ENCODE measurements at regions not wholly inside any gene's neighbourhood (a gene's known extent, or its start where the extent isn't known, plus 50 kb on each side); places are given as distances from the start of the nearest gene placed in this dataset.

DNA sequence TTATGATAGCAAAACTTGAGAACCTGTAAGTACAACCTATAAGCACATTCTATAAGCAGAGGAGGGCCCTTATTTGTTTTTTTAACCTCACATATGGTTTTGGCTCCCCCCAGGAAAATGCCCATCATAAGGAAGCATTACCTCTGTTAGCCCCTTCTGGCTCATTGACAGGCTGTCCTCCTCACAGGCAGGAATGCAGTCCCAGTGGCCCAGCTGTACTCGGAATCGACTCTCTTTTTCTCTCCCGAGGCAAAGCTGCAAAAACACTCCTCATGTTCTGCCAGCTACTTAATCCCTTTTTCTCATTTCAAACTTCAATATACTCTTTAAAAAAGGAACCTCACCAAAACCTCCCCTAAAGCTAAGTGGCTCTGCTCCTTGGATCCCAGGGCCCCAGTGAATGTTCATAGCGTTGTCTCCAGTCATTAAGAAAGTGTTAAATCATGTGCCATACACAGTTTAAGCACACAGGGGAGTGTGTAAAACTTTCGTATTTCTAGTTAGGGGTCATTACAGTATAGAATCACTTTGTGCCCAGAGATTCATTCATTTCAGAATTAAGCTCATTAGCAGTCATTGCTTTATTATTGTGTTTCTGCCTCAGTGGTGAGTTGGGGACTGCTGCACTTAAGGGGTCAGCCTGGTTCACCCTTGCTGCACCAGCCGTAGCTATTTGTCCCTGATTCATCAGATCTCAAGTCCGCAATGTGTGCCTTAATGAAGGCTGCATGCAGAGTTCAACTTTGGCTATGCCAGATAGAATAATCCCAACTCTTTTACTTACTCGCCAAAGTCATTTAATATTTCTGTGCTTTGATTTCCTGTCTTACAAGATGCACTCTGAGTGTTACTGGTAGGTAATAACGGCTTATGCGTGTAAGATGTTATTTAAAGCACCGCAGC is 57.6 kb downstream of the JRKL start:
- H3K27ac Mint-ChIP-seq, result no peak overlapping the region
- no peaks in the 10 kb centered on the region for H3K9me3 Mint-ChIP-seq (ENCODE audit: low read depth)
- TF ChIP-seq, protein P1, sequence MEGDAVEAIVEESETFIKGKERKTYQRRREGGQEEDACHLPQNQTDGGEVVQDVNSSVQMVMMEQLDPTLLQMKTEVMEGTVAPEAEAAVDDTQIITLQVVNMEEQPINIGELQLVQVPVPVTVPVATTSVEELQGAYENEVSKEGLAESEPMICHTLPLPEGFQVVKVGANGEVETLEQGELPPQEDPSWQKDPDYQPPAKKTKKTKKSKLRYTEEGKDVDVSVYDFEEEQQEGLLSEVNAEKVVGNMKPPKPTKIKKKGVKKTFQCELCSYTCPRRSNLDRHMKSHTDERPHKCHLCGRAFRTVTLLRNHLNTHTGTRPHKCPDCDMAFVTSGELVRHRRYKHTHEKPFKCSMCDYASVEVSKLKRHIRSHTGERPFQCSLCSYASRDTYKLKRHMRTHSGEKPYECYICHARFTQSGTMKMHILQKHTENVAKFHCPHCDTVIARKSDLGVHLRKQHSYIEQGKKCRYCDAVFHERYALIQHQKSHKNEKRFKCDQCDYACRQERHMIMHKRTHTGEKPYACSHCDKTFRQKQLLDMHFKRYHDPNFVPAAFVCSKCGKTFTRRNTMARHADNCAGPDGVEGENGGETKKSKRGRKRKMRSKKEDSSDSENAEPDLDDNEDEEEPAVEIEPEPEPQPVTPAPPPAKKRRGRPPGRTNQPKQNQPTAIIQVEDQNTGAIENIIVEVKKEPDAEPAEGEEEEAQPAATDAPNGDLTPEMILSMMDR (IDR thresholded peaks at IDR 0.05; ENCODE audit: unreplicated experiment), result no peak
- no peak for DNase-seq (ENCODE audit: low spot score, unreplicated experiment)
- no peaks in the 10 kb centered on the region for H3K36me3 Mint-ChIP-seq (ENCODE audit: insufficient read depth)
- no peaks in the 10 kb centered on the region for H3K4me1 Mint-ChIP-seq (ENCODE audit: low read depth)
- peaks cover 4% of the 10 kb centered on the region for H3K27me3 Mint-ChIP-seq
- no peak overlapping the region for H3K4me3 Mint-ChIP-seq (ENCODE audit: low read depth)

DNA sequence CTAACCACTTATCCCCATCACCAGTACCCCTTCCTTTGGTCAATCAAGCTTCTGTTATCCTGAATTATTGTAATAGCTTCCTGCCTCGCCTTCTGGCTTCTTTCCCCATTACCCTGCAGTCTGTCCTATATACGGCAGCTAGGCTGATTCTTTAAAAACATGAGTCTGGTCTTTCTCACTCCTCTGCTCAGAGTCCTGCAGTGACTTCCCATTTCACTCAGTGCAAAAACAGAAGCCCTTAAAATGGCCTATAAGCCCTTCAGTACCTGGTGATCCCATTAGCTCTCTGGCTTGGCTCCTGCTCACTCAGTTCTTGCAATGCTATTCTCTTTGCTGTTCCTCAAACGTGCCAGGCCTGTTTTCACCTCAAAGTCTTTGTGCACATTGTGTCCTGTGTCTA is 58.4 kb downstream of the JRKL start:
- no peaks in the 10 kb centered on the region for H3K36me3 Mint-ChIP-seq (ENCODE audit: insufficient read depth)
- no peaks in the 10 kb centered on the region for H3K4me1 Mint-ChIP-seq (ENCODE audit: low read depth)
- H3K9me3 Mint-ChIP-seq (ENCODE audit: low read depth), result no peaks in the 10 kb centered on the region
- H3K27ac Mint-ChIP-seq, result no peak overlapping the region
- DNase-seq (ENCODE audit: low spot score, unreplicated experiment), result no peak
- TF ChIP-seq, protein P1 (IDR thresholded peaks at IDR 0.05; ENCODE audit: unreplicated experiment), result no peak
- no peak overlapping the region for H3K4me3 Mint-ChIP-seq (ENCODE audit: low read depth)
- peaks cover 4% of the 10 kb centered on the region for H3K27me3 Mint-ChIP-seq

DNA sequence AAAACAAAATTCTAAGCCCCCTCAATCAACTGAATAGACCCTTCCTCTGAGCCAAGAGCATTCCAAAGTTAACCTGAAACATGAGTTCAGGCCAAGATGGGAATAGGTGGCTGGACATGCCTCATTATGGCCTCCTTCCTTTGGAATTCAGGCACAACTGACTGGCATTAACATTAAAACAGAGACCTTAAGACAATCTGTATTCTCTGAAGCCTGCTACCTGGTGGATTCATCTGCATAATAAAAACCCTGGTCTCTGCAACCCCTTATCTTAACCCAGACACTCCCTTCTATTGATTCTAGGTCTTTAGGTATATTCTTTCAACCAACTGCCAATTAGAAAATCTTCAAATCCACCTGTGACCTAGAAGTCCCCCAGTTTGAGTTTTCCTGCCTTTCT is 66.3 kb downstream of the JRKL start:
- Mint-ChIP-seq H3K27ac (no peak overlapping the region), H3K27me3 (no peaks in the 10 kb centered on the region), H3K4me1 (ENCODE audit: low read depth) (no peaks in the 10 kb centered on the region), H3K4me3 (ENCODE audit: low read depth) (no peak overlapping the region), H3K9me3 (ENCODE audit: low read depth) (peaks cover 3% of the 10 kb centered on the region), H3K36me3 (ENCODE audit: insufficient read depth) (no peaks in the 10 kb centered on the region)
- no peak for DNase-seq (ENCODE audit: low spot score, unreplicated experiment)
- TF ChIP-seq, protein P1 (IDR thresholded peaks at IDR 0.05; ENCODE audit: unreplicated experiment), result no peak

DNA sequence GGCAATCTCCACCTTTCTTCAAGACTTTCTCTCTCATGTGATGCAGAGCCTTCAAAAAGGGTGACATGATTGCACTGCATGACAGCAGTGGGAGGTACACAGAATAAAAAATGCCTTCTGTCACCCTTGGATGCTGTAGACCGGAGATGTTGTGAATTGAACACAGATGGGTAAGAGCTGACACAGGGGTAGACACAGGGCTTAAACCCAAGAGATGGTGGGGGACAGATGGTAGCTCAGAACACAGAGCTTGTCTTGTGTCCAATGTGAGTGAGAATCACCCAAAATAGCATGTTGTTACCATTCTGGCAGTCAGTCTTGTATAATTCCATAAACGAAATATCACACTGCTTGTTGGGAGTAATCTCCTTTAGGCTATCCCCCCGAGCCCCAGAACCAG is 69.9 kb downstream of the JRKL start:
- Mint-ChIP-seq H3K4me1 (ENCODE audit: low read depth) (peaks cover 3% of the 10 kb centered on the region), H3K9me3 (ENCODE audit: low read depth) (peaks cover 3% of the 10 kb centered on the region), H3K27me3 (peaks cover 3% of the 10 kb centered on the region), H3K27ac (no peak overlapping the region), H3K4me3 (ENCODE audit: low read depth) (no peak overlapping the region), H3K36me3 (ENCODE audit: insufficient read depth) (no peaks in the 10 kb centered on the region)
- no peak for DNase-seq (ENCODE audit: low spot score, unreplicated experiment)
- TF ChIP-seq, protein P1 (IDR thresholded peaks at IDR 0.05; ENCODE audit: unreplicated experiment), result no peak

DNA sequence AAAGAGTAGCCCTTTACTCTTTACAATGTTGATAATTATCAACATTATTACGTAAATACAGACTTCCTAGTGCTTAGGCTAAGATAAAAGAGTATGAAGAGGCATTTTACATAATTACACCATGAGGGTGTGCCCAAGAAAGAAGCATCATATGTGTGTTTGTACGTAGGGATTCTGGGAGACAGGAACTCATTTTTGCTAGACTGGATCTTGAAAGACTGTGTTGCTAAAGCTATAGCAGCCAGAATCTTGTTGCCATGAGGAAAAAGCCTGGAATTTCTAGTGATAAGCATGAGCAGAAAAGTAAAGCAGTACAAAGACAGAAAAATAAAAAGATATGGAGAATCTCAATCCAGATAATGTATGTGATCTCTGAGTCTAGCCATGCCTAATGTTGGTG is 72.1 kb downstream of the JRKL start:
- H3K4me1 Mint-ChIP-seq (ENCODE audit: low read depth), result peaks cover 3% of the 10 kb centered on the region
- DNase-seq (ENCODE audit: low spot score, unreplicated experiment), result no peak
- TF ChIP-seq, protein P1 (IDR thresholded peaks at IDR 0.05; ENCODE audit: unreplicated experiment), result no peak
- peaks cover 3% of the 10 kb centered on the region for H3K27me3 Mint-ChIP-seq
- H3K4me3 Mint-ChIP-seq (ENCODE audit: low read depth), result no peak overlapping the region
- no peaks in the 10 kb centered on the region for H3K9me3 Mint-ChIP-seq (ENCODE audit: low read depth)
- no peak overlapping the region for H3K27ac Mint-ChIP-seq
- no peaks in the 10 kb centered on the region for H3K36me3 Mint-ChIP-seq (ENCODE audit: insufficient read depth)

Data from progenitor cell of endocrine pancreas (in vitro differentiated cells).